NOMO-1 treated with DMSO at 0.1 percent for 48 hours (cell line): ENCODE measurements at regions not wholly inside any gene's neighbourhood (a gene's known extent, or its start where the extent isn't known, plus 50 kb on each side); places are given as distances from the start of the nearest gene placed in this dataset.

Experiments used
- DNase-seq: peaks from one replicate; lab custom pipeline; 2025; ENCODE audit not compliant: unreplicated experiment; lab: John Stamatoyannopoulos, UW

DNA sequence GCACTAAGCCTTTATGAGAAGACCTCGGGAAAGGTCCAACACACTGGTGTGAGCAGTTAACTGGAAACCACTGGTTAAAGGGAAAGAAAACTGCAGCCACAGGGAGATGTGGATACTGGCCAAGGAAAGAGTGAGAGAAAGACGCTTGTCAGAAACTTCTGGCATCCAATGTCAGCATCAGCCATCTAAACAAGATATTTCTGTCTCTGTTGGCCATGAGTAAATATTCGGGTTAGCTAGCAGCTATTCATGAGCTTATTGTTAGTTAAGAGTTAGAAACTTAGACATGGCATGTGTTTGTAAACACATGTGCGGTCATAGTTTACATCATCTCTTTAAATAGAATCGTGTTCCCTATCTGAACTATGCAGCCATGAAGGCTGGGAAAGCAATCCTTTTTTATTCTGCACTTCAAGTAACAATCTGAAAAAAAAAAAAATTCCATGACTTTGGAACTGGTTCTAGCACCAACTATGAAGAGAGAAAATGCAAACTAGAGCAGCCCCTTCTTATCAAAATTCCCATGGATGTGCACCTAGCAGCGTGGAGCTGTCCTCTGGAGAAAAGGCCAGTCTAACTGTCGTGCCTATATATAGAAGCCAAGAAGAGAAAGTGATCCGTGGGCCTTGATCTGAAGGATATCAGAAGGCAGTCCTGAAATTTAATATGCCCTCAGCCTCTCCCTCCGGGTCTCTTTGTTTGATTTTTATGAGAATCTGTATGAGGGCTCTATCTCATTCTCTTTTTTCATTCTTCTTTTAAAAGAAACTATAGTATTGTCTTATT lies 84.0 kb upstream of the RFX8 start:
- no peak for DNase-seq

DNA sequence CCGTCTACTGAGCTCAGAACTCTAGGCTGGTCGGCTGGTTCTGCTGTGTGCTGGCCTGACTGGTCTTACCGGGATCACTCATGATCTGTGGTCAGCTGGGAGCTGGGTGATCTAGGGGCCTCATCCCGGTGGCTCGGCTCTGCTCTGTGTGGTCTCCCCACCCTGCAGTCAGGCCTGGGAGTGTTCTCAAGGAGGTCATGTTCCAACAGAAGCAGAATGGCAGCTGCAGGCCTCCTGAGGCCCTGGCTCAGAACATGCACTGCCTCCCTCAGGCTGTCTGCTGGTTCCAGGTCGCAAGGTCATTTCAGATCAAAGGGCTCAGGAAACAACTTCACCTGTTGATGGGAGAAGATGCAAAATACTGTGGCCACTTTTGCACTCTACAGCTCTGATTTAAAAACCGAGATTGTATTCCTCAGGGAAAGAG lies 81.1 kb upstream of the RFX8 start:
- no peak for DNase-seq

- DNase-seq, result no peak
Observed at GRCh38 chr2:101551336-101551888, 76.5 kb upstream of the RFX8 start.

DNA sequence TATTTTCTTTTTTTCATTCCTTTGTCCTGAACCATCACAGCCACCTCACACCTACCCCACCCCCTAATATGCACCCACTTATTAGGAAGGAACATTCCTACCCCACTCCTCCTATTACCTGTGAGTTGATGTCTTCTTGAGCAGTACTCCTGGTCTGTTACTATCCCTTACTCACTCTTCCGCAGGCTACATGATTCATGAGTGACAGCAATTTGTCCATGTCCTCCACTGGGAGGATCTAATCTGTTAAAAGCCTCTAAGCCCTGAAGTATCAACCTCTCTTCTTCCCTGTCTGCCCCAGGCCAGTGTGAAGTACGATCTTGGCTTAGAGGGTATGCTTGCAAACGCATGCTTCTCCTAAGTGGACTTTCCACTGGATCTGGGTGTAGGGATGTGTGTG lies 75.6 kb upstream of the RFX8 start:
- no peak for DNase-seq

GRCh38 chr2:101549371-101549770 lies 74.5 kb upstream of the RFX8 start:
- no peak for DNase-seq

DNA sequence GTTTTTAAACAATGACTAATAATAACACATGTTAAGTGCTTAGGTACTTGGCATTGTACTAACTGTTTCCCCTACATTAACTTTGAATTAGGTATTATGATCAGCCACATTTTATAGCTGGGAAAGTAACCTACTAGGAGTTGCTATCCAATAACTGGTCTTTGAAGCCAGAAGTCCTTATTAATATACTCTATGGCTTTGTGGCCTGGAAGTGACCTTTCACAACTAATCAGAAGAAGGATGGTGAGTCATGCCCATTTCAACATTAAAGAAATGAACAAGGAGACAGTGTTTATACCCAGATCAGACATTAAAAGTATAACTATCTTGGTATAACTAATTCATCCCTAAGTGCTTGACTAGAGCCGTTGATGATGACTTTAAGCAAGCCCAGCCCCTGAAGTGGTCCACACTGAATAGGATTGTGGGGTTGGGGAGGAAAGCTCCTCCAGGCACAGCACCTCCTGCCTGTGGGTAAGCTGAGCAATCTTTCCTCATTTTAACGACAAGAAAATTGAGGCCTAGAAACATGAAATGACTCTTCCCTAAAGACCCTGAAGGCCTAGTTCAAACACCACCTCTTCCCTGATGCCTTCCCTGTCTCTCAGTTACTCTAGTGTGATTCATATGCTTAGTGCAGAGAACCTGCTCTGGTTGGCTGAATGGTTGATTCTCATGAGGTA lies 71.6 kb upstream of the RFX8 start:
- peak; percentile 53 for DNase-seq

GRCh38 chr2:101545950-101546349 lies 71.0 kb upstream of the RFX8 start:
- no peak for DNase-seq

- DNase-seq, result no peak
Observed at GRCh38 chr2:101540518-101540917, 65.6 kb upstream of the RFX8 start.

DNA sequence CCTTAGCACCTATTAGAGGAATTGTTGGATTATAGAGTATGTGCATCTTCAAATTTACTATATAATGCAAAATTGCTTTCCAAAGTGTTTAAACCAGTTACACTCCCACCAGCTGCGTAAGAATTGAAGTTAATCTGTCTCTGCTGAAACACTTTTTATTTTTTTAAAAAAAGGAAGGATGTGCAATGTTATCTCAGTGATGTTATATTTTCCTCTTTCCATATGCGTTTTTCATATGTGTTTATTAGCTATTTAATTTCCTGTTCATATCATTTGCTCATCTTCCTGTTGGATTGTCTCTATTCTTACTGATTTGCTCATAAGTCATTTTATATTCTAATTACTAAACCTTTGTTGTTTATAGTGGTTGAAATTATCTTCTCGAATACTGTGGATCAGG lies 63.2 kb upstream of the RFX8 start:
- DNase-seq, result no peak

GRCh38 chr2:101534149-101534611 lies 59.3 kb upstream of the RFX8 start:
- DNase-seq, result peak; percentile 84

DNA sequence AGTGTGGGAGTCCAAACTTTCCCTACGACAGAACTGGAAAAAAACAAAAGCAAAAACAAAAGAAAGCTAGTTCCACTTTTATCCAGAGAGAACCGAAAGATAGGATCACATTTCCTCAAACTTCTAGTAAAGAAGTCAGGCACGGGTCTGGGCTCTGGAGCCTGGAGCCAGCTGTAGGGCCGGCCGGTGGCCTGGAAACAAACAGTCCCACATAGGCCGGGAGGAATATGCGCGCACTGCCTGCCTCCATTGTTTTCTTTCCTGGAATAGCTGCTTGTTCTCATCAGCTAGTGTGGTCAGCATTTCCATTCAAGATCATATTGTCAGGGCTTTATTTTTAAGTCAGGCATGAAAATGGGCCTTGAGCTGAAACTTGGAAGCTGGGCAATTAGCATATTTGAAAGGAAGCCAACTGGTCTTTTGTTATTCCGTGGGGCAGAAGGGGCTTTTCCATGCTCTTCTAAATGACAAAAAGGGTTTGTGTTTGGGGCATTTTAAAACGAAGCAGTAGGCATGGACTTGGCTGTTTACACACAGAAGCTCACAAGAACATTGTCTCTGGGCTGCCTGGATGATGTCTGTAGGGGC lies 58.7 kb upstream of the RFX8 start:
- DNase-seq, result no peak

DNA sequence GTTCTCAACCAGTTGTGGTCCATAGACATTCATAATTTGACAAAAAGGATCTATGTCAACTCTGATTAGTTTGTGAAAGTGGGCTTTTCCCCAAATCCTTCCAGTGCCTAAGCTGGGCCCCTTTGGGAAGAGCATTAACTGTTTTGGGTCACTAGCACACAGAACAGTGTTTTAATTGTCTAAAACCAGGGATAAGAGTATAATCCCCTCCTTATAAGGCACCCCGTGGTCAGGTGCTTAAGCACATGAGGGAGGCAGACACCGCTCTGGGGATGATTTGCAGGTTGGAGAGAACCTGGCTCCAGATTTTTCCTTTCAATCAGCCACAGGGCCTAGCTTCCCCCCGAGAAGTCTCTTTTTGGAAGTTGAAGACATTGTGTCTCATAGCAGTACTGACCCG lies 53.6 kb upstream of the RFX8 start:
- no peak for DNase-seq

DNA sequence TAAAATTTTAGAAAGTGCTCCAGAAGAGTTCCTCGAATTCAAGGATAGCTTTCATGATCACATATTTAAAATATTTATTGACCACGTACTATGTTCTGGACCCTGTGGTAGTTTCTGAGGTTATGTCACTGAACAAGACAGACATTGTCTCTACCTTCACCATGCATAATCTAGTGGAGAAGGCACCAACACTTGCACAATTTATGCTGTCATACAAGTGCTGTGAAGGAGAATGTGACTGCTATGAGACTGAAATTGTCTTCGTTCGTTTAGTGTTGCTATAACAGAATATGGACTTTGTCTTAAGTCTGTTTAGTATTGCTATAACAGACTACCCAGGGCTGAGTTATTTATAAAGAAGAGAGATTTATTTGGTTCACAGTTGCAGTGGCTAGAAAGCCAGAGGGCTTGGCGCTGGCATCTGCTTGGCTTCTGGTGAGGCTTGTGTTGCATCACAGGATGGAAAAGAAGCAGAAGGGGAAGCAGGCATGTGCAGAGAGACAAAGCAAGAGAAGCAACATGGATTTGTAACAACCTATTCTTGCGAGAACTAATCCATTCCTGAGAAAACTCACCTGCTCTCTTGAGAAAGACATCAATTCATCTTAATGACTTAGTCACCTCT lies 50.0 kb upstream of the RFX8 start:
- peak; percentile 88 for DNase-seq
